ENCODE measurements at regions not wholly inside any gene's neighbourhood (a gene's known extent, or its start where the extent isn't known, plus 50 kb on each side); places are given as distances from the start of the nearest gene placed in this dataset.
A peak's percentile ranks its signal among the peaks of the same experiment; 100 is the strongest.

DNA sequence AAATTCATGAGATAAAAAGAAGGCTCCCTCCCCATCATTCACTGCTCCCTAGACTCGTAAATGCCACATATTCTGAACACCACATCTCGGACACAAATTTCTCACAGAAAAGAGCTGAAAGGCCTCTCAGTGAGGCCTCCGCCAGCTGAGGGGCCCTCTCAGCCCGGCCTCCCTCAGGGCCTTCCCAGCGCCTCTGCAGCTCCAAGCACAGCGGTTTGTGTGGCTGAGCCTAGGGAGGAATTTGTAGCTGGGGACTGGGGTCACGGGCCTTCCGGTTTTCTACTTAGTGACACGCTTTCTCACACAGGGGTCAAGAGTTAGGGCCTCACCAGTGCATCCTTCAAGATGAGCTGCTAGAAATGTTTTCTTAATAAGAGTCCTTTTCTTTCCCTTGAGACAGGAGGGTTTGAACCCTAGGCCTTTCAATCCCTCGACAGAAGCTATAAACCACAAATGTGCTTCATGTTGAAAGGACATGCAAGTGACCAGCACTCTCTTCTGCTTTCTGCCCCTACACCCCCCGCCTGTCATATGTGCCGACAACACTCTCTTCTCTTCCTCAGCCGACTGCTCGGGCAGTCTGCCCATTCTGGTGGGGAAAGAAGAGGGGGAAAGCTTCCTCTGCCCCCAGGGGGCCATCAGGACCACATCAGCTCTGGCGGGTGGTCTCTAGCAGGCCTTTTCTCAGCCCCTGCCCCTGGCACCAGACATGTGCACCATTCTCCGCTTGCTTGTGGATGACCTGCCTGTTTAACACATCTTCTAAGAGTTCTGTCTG lies 104.9 kb downstream of the CHIC2 start:
- no peak for DNase-seq (ENCODE audit: low read depth)

DNA sequence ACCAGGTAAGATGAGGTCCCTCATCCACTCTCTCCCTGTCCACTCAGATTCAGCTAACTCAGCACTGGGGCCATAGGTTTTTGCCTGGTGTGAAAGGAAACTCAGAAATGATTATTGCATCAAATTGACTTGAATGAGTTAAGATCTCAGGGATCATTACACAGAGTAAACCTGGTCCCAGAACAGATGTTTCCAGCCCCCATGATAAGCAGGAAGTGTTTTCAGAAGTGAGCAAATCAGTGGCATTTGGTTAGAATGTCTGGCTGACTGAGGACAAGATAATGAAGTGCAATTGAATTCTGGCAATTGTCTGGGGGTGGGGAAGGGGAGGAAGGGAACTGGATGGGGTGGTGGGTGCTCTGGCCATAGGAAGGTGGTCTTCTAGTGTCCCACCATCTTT lies 108.0 kb downstream of the CHIC2 start:
- H3K4me3 ChIP-seq (ENCODE audit: low read length) = no peak overlapping the region
- TF ChIP-seq, protein P1, sequence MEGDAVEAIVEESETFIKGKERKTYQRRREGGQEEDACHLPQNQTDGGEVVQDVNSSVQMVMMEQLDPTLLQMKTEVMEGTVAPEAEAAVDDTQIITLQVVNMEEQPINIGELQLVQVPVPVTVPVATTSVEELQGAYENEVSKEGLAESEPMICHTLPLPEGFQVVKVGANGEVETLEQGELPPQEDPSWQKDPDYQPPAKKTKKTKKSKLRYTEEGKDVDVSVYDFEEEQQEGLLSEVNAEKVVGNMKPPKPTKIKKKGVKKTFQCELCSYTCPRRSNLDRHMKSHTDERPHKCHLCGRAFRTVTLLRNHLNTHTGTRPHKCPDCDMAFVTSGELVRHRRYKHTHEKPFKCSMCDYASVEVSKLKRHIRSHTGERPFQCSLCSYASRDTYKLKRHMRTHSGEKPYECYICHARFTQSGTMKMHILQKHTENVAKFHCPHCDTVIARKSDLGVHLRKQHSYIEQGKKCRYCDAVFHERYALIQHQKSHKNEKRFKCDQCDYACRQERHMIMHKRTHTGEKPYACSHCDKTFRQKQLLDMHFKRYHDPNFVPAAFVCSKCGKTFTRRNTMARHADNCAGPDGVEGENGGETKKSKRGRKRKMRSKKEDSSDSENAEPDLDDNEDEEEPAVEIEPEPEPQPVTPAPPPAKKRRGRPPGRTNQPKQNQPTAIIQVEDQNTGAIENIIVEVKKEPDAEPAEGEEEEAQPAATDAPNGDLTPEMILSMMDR (IDR thresholded peaks at IDR 0.05; ENCODE audit: insufficient read depth, low read depth, low read length, missing control alignments) = no peak
- no peak for DNase-seq (ENCODE audit: low read depth)

More for the DNA sequence above, 104.9 kb downstream of the CHIC2 start:
- TF ChIP-seq, protein P1 (IDR thresholded peaks at IDR 0.05; ENCODE audit: insufficient read depth, low read depth, low read length, missing control alignments) = no peak
- no peak overlapping the region for H3K4me3 ChIP-seq (ENCODE audit: low read length)

- TF ChIP-seq, protein P1 (IDR thresholded peaks at IDR 0.05; ENCODE audit: insufficient read depth, low read depth, low read length, missing control alignments) = no peak
- no peak overlapping the region for H3K4me3 ChIP-seq (ENCODE audit: low read length)
- DNase-seq (ENCODE audit: low read depth) = no peak
Observed at GRCh38 chr4:53956053-53956452, 108.4 kb downstream of the CHIC2 start.

GRCh38 chr4:53951414-53951813 lies 113.0 kb downstream of the CHIC2 start:
- TF ChIP-seq, protein P1 (IDR thresholded peaks at IDR 0.05; ENCODE audit: insufficient read depth, low read depth, low read length, missing control alignments) = no peak
- no peak for DNase-seq (ENCODE audit: low read depth)
- H3K4me3 ChIP-seq (ENCODE audit: low read length) = no peak overlapping the region

GRCh38 chr4:53943345-53944085 lies 120.9 kb downstream of the CHIC2 start:
- DNase-seq (ENCODE audit: low read depth) = peak; percentile 93
- no peak overlapping the region for H3K4me3 ChIP-seq (ENCODE audit: low read length)
- TF ChIP-seq, protein P1 (IDR thresholded peaks at IDR 0.05; ENCODE audit: insufficient read depth, low read depth, low read length, missing control alignments) = no peak

- DNase-seq (ENCODE audit: low read depth) = no peak
- H3K4me3 ChIP-seq (ENCODE audit: low read length) = no peak overlapping the region
- TF ChIP-seq, protein P1 (IDR thresholded peaks at IDR 0.05; ENCODE audit: insufficient read depth, low read depth, low read length, missing control alignments) = no peak
Observed at GRCh38 chr4:53942712-53943111, 121.7 kb downstream of the CHIC2 start.
